ENCODE measurements at regions not wholly inside any gene's neighbourhood (a gene's known extent, or its start where the extent isn't known, plus 50 kb on each side); places are given as distances from the start of the nearest gene placed in this dataset.

- H3K4me3 ChIP-seq (ENCODE audit: low read depth, low read length), result no peak overlapping the region
- H3K27me3 ChIP-seq (ENCODE audit: control insufficient read depth, insufficient read depth, low read length), result no peaks in the 10 kb centered on the region
- FAIRE-seq (no peak), DNase-seq (ENCODE audit: low read depth) (no peak)
- no peaks in the 10 kb centered on the region for H3K36me3 ChIP-seq (ENCODE audit: control insufficient read depth, insufficient read depth, low read length)
- TF ChIP-seq CTCF (IDR thresholded peaks at IDR 0.05; ENCODE audit: insufficient read depth, low read length, severe bottlenecking), result no peak
These were observed 697.0 kb downstream of the LIG4 start for GRCh38 chr13:107518292-107518691.

GRCh38 chr13:107516517-107516916 lies 698.8 kb downstream of the LIG4 start:
- no peaks in the 10 kb centered on the region for H3K36me3 ChIP-seq (ENCODE audit: control insufficient read depth, insufficient read depth, low read length)
- FAIRE-seq (no peak), DNase-seq (ENCODE audit: low read depth) (no peak)
- no peak for TF ChIP-seq CTCF (IDR thresholded peaks at IDR 0.05; ENCODE audit: insufficient read depth, low read length, severe bottlenecking)
- no peak overlapping the region for H3K4me3 ChIP-seq (ENCODE audit: low read depth, low read length)
- H3K27me3 ChIP-seq (ENCODE audit: control insufficient read depth, insufficient read depth, low read length), result no peaks in the 10 kb centered on the region

- no peaks in the 10 kb centered on the region for H3K27me3 ChIP-seq (ENCODE audit: control insufficient read depth, insufficient read depth, low read length)
- FAIRE-seq, result no peak
- DNase-seq (ENCODE audit: low read depth), result no peak
- TF ChIP-seq CTCF (IDR thresholded peaks at IDR 0.05; ENCODE audit: insufficient read depth, low read length, severe bottlenecking), result no peak
- no peaks in the 10 kb centered on the region for H3K36me3 ChIP-seq (ENCODE audit: control insufficient read depth, insufficient read depth, low read length)
- H3K4me3 ChIP-seq (ENCODE audit: low read depth, low read length), result no peak overlapping the region
These were observed 702.8 kb downstream of the LIG4 start for GRCh38 chr13:107512551-107512950.

GRCh38 chr13:107497661-107498060 lies 717.7 kb downstream of the LIG4 start:
- Histone ChIP-seq H3K27me3 (ENCODE audit: control insufficient read depth, insufficient read depth, low read length) (no peaks in the 10 kb centered on the region), H3K4me3 (ENCODE audit: low read depth, low read length) (no peak overlapping the region), H3K36me3 (ENCODE audit: control insufficient read depth, insufficient read depth, low read length) (no peaks in the 10 kb centered on the region)
- FAIRE-seq (no peak), DNase-seq (ENCODE audit: low read depth) (no peak)
- no peak for TF ChIP-seq CTCF (IDR thresholded peaks at IDR 0.05; ENCODE audit: insufficient read depth, low read length, severe bottlenecking)

- Histone ChIP-seq H3K27me3 (ENCODE audit: control insufficient read depth, insufficient read depth, low read length) (no peaks in the 10 kb centered on the region), H3K36me3 (ENCODE audit: control insufficient read depth, insufficient read depth, low read length) (no peaks in the 10 kb centered on the region), H3K4me3 (ENCODE audit: low read depth, low read length) (no peak overlapping the region)
- FAIRE-seq (no peak), DNase-seq (ENCODE audit: low read depth) (no peak)
- no peak for TF ChIP-seq CTCF (IDR thresholded peaks at IDR 0.05; ENCODE audit: insufficient read depth, low read length, severe bottlenecking)
These were observed 722.1 kb downstream of the LIG4 start for GRCh38 chr13:107493266-107493665.

- FAIRE-seq, result no peak
- DNase-seq (ENCODE audit: low read depth), result no peak
- H3K36me3 ChIP-seq (ENCODE audit: control insufficient read depth, insufficient read depth, low read length), result no peaks in the 10 kb centered on the region
- no peaks in the 10 kb centered on the region for H3K27me3 ChIP-seq (ENCODE audit: control insufficient read depth, insufficient read depth, low read length)
- no peak overlapping the region for H3K4me3 ChIP-seq (ENCODE audit: low read depth, low read length)
- TF ChIP-seq CTCF (IDR thresholded peaks at IDR 0.05; ENCODE audit: insufficient read depth, low read length, severe bottlenecking), result no peak
These were observed 732.6 kb downstream of the LIG4 start for GRCh38 chr13:107482688-107483087.

All from bronchial epithelial cell (primary cell).